ENCODE measurements at regions not wholly inside any gene's neighbourhood (a gene's known extent, or its start where the extent isn't known, plus 50 kb on each side); places are given as distances from the start of the nearest gene placed in this dataset.

- no peak for TF ChIP-seq CTCF (conservative IDR thresholded peaks at IDR 0.05)
- TF ChIP-seq ZFX (IDR thresholded peaks at IDR 0.05) = no peak
These were observed 184.1 kb upstream of the IVNS1ABP start for GRCh38 chr1:185501099-185501498.

Data from C4-2B (cell line).